NCI-H748 treated with DMSO at 0.1 percent for 48 hours (cell line): ENCODE measurements at regions not wholly inside any gene's neighbourhood (a gene's known extent, or its start where the extent isn't known, plus 50 kb on each side); places are given as distances from the start of the nearest gene placed in this dataset.

Experiments
- DNase-seq: peaks from one replicate; lab custom pipeline; 2025; lab: John Stamatoyannopoulos, UW

DNA sequence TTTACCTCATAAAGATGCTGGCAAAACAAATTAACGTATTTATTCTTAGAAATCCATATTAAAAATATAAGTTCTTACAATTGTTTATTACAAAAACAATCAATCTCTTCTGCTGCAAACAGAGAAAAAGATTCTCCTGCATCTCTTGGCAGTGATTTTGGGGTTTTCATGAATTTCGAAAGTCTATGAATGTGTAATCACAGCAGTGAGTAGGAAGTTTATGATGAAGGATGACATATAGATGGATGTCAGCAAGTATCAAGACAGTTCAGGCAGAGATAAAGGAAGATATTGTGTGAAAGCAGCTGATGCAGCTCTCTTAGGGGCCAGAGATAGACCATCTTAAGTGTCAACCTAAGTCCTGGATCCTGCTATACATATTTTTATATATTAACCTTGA is 196.9 kb upstream of the BANK1 start:
- no peak for DNase-seq

DNA sequence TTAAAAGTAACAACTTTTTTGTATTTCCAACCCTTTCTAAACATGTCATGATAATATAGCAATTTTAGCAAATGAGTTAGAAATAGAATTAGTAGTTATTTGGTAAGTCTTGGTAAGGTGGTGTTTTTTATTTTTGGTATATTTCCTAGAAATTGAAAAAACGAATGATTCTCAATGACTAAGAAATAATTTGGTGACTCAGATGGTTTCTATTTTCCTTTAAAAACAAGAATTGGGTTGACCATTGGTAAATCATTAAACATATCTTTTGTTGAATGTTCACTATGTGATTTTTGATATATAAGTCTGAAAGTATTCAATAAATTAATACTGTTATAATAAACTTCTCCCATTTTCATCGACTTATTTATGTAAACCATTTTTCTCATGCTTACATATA is 206.2 kb upstream of the BANK1 start:
- no peak for DNase-seq

DNA sequence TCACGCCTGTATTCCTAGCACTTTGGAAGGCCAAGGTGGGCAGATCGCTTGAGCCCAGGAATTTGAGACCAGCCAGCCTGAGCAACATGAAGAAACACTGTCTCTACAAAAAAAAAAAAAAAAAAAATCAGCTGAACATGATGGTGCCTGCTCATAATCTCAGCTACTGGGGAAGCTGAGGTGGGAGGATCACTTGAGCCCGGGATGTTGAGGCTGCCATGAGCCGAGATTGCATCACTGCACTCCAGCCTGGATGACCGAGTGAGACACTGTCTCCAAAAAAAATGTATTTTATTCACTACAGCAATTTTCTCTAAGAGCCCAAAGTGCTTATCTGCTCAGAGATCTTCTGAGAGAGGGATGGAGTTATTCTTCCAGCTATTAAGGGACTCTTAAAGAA is 215.8 kb upstream of the PPP3CA start:
- DNase-seq: no peak

DNA sequence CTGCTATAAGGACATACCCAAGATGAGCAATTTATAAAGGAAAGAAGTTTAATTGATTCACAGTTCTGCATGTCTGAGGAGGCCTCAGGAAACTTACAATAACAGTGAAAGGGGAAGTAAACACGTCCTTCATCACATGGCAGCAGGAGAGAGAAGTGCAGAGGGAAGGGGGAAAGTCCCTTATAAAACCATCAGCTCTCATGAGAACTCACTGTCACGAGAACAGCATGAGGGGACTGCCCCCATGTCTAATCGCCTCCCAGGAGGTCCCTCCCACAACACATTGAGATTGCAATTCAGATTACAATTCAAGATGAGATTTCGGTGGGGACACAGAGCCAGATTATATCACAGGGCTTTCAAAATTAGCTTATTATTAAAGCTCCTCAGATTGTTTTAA is 209.5 kb upstream of the PPP3CA start:
- no peak for DNase-seq

DNA sequence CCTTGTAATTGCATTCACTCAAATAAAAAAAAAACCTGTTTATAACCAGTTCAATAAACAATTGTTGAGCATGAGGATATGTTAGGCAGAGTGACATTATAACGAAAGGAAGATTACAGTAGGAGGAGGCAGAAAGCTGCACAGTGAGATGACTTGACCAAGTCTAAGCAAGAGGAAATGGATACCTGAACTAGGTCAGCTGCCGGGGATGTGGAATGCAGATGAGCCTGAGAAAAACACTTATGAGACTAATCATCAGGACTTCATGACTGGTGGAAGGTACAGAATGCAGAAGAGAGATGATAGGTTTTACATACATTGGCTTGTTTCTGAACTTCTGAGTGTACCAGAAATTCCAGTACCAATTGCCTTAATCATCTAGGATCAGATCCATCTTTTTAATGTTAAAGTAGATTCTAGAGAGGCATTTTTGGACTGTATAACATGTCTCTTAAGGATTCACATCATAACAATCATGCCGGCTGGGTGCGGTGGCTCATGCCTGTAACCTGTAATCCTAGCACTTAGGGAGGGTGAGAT is 208.1 kb upstream of the PPP3CA start:
- DNase-seq: no peak

DNA sequence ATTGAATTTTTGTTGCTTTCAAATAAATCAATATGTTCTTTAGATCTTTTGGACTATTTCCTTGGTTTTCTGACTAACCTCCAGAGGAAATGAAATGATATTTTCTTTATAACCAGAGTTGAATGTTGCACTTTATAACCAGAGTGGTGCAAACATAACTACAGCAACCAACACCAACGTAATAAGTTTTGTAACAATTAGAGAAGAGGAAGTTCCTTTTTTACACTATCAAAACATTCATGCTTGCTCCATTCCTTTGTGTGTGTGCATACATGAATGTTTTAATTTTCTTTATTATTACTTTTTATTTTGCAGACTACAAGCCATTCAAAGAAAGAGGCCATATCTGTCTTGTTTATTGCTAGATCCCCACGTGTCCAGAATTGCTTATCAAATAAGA is 193.0 kb upstream of the PPP3CA start:
- DNase-seq: no peak

DNA sequence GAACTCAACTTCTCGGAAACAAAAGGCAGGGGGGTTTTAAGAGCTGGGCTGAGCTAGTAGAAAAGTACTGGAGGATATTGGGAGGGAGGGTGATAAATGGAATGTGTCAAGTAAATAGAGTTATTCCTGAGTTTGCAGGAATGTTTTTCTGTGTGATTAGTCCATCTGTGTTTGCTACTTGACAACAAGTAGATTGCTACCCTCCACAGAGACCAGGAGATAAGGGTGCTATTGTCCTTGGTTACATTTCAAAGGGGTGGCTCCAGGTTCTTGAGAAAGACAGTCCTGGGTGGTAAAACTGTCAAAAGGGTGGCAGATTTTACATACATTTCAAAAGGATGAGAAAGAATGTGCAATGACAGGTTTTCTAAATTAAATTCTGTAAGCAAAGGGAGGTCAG is 181.2 kb upstream of the PPP3CA start:
- DNase-seq: no peak

DNA sequence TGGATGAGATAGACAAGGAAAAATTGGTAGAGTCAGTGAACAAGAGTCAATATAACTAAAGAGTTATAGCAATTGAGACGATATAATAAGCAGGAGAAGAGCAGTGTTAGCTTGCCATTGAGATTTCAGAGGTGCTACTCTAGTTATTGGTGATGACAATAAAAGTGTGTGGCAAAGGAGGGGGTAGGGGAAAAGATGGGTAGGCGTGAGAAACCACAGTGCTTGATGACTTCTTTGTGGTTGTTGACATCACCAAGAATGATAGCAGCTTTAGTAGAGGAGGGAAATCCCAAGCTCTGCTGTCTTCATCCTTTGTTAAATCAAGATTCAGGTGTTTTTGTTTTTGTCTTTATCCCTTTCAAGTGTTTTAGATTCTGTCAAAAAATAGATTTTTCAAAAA is 179.9 kb upstream of the PPP3CA start:
- no peak for DNase-seq

DNA sequence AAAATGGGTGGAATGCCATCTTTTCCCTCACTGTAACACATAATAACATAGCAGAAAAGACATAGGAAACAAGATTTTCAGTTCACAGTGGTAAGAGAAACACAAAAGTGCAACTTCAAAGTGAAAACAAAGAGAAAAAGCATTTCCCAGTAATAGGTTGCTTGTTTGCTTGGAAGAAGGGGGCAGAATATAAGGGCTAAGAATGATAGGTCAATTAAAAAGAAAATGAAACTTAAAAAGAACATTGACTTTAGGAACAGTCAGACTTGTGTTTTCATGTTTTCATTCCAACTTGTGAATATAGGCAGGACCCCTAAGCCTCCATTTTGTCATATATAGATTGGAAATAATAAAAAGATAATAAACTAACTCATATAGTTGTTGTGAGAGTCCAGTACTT is 168.2 kb upstream of the PPP3CA start:
- no peak for DNase-seq

DNA sequence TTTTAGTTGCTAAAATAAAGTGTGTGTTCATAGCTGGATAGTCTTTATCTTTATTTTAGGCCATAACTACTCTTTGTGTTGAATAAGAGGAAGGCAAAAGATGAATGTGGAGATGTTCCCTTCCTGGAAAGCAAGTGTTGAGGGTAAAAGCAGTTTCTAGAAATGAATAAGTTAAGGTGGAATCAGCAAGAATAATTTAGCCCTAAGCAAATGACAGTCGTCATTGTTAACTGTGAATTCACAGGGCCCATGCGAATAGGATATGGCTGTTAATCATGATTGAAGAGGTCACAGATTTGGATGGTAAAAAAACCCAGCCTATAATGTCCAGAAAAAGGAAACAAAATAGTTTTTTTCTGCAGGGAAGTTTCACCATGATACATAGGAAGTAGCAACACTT is 167.8 kb upstream of the PPP3CA start:
- no peak for DNase-seq

DNA sequence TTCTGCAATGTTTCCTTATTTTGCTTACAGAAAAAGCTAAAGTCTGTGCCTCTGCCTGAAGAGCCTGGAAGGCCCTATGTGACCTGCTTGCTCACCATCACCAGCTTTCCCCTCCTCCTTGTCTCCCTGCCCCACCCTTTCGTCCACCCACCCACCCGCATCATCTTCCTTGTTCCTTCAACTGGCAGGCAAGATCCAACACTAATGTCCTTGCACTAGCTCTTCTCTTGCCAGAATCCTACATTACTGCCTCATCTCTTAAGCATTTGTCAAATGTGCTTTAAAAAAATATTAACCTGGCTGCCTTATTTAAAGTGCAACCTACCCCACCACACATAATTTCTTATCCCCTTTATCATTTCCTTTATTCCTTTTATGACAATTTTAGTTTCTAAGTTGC is 165.1 kb upstream of the PPP3CA start:
- no peak for DNase-seq

DNA sequence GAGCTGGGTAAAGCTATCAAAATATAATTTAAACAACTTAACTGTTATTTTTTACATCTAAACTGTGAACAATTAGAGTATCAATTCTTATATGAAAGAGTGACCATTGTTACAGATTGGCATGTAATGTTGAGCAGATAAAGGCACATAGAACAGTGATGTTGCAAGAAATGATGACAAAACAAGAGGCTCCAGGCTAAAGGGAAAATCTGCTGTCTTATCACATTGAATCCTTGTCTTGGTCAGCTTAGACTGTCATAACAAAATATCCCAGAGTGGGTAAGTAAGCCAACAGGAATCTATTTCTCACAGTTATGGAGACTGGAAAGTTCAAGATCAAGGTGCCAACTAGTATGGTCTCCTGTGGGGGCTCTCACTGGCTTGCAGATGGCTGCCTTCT is 154.1 kb upstream of the PPP3CA start:
- DNase-seq: no peak

DNA sequence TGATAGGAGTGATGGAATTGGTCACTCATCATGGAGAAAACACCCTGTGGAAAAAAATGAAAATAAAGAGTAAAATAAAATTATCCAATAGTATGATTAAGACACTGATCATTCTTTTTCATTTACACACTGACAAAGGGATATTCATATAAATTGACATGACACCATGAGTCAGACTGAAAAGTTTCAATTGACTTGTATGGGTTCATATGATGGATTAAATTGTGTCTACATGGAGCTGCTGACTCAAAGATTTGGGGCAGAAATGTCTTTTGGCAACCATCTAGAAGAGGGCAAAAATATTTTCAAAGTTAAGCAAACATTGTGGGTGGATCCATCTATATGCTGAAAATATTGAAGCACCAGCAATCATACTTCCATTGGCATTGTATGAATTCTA is 153.4 kb upstream of the PPP3CA start:
- no peak for DNase-seq

DNA sequence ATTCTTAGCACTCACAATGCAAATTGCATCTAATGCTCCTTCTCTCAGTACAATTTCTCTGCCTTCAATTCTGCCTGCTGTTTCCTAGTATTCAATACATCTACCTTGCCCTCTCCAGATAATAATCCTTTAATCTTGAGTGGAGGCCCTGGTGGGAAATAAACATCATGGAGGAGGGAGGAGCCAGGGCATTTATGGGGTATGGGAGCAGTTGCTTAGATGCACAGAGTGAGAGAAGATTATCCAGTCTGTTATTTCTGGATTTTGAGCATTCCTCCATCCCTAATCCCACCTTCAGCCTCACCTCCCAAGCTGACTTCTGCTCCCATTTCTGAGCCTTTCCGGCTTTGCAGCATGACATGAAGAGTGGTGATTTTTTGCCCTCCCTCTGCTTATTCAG is 127.9 kb upstream of the PPP3CA start:
- peak; percentile 41 for DNase-seq

DNA sequence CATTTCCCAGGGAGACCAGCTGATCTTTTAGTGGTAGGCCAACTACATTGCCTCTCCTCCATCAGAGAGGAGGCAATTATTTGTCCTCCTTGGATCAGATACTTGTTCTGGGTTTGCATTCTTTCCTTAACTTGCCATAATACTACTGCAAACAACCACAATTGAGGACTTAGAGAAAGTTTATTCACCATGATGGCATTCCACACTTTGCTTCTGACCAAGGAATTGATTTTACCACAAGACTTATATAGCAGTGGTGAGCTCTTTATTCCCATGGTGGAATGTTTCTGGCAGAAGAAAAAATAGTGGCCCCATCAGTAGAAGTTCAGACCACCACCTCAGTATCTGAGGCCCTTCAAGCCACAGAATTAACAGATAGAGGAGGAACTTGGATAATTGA is 123.9 kb upstream of the PPP3CA start:
- no peak for DNase-seq

DNA sequence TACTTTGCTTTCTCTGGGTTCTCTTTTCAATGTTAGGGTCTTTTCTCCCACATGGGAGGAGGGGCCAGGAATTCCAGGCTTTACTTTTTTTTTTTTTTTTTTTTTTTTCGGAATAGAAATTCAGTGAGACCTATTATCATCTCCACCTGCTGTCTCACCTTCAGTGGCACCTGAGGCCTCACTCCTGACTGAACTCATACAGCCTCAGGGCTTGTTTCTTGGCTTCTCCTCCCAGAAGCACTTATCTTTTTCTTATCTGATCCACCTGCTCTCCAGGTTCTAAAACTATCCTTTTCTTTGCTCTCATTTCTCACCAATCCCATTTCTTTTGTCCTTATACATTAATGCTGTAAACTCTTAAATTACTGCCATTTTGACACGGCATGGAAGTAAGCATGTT is 117.3 kb upstream of the PPP3CA start:
- DNase-seq: no peak

DNA sequence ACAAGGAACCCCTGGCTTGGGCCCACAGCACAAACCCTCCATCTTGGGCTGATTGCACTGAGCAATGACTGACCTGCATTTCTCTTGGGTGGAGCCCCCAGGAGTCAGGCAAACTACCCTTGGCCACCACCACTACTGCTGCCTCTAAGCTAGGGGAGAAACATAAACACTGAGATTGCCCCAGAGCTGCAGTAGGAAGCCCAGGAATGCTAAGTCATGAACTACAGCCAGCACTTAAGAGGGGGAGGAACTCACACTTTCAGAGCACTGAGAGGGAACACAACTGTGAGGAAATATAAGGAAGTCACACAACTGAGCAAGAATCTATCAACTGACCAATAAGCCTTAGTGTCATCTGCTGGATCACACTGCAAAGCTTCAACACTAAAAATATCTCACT is 111.6 kb upstream of the PPP3CA start:
- DNase-seq: no peak

DNA sequence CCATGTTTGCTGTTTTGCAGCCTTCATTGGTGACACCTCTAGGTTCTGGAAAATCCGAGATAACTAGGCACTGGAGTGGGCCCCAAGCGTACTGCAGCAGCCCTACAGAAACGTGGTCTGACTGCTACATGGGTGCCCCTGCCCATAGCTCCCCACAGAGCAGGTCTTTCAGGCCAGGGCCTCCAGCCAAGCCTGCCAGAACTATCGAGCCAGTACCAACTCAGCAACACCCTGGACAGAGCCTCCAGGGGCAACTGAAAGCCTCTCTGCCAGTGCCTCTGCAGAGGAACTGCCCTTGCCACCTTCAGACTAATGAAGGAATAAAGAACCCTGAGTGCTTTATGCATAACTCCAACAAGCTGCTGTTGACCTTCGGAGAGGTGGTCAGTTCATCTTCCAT is 111.1 kb upstream of the PPP3CA start:
- DNase-seq: no peak

DNA sequence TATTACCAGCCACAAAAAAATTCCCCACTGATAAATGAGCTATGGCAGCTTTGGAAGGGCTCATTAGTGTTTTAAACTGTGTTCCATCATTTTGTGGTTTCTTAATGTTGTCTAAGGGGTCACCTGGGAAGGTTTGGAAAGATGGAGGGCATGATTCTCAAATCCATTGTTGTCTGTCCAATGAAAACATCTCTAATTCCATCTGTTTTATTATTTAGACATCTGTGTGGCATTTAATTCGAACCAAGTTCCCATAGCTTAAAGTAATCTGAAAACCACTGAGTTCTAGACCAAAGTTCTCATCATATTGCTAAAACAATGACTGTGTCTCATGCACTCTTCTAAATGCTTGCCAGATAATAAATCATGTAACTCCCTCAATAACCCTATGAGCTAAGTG is 103.8 kb upstream of the PPP3CA start:
- no peak for DNase-seq

DNA sequence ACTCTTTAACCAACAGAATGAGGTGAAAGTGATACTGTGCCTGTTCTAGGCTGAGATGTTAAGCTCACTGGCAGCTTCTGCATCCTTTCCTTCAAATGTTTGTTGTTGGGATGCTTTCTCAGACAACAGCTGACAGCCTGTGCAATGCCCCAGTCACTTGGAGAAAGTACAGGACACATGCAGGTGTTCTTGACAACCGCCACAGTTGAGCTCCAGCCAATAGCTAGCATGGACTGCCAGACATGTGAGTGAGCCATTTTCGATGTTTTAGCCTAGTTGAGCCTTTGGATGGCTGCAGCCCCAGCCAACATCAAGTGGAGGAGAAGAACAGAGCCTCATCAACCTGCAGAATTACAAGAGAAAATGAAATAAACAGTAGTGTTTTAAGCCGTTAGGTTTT is 94.1 kb upstream of the PPP3CA start:
- DNase-seq: no peak

DNA sequence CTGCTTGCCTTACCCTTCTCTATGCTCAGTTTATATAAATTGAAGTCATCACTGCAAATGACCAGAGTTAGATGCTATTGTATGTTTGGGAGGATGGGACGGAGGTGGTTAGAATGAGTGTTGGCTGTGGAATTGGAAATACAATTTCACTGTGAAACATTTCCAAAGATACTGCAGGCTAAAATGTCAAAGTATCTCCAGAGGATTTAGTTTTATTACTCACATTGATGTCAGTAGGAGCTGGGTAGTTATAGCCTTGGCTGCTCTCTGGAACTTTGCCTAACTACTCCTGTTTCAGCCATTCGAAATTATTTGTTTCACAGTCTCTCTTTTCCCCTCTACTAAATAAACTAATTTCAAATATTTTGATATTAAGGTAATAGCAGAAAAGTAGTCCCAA is 92.6 kb upstream of the PPP3CA start:
- DNase-seq: no peak

DNA sequence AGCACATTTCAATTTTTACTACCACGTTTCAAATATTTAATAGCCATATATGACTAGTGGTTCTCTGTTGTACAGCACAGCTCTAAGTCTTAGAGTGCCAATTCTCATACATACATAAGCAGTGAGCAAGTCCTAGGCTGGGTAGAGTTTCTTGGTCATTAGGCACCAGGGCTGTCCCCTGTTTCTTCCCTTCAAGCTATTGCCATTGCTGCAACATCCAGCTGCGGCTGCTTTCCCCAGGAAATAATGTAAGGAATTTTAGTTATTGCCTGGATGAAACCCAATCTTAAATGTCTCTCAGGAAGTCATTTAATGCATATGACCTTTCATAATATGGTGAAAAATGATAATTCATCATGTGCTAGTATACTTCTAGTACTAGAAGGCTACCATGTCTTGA is 74.1 kb upstream of the PPP3CA start:
- no peak for DNase-seq

DNA sequence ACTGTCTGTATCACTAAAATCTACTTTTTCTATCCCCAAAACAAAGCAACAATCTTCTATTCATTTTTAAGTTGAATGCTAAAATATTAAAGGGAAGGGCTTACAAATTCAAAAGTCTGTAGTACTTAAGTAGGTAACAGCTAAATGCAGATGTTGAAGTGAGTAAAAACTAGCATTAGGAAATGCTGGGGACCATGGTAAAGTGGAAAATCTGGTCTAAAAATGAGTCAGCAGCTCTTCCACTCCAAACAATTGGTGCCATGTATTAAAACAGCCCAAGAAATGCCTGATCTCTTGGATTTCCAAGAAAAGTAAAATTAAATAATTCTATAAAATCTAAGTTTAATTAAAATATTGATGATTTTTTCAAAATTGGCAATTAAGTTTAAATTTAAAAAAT is 73.3 kb upstream of the PPP3CA start:
- no peak for DNase-seq

DNA sequence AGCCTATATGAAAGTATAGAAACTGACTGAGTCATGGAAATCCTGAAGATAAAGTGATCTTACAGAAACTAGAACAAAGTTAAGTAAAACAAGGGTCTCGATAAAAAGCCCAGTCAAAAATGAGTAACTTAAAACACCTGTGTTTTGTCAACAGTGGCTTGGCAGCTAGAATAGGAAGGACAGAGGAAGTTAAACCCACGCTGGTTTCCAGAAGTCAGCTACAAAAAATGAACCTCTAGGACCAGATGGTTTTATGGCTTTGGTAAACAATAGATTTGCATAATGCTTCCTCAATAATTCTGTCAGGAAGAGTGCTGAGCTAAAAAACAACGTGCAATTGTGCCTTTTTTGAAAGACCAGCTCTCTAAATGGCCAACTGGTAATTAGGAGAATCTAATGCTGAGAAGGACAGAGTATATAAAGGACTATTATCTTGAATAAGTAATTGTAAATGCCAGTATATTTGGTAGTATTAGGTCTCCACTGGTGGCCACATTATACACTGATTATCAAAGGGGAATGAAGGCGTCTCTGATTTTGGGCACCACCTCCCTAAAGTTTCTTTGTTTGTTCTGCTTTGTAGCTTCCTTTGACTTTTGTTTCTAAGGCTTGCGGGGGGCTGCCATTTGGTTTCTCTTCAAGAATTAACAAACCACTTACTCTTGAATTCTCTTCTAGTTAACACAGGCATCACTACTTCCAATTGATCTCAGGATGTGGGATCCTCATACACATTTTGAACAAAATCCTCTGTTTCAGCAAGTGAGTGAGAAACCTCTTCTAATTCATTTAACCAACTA is 72.2 kb upstream of the PPP3CA start:
- peak; percentile 81 for DNase-seq
